Fibroblast of skin of left quadriceps (primary cell): ENCODE measurements at regions not wholly inside any gene's neighbourhood (a gene's known extent, or its start where the extent isn't known, plus 50 kb on each side); places are given as distances from the start of the nearest gene placed in this dataset.

Experiments used
- DNase-seq, 2 experiments: peaks; one replicate each; pipeline ENCODE4 v3.0.0-alpha.2; 2013; ENCODE audit warnings: low read depth in 2 of 2

- no peak for DNase-seq
These were observed 61.0 kb upstream of the CLEC14A start for GRCh38 chr14:38316922-38317321.

GRCh38 chr14:38311655-38312054 lies 55.8 kb upstream of the CLEC14A start:
- DNase-seq: no peak

- DNase-seq: no peak
These were observed 54.6 kb upstream of the CLEC14A start for GRCh38 chr14:38310420-38310995.

- DNase-seq: no peak
These were observed 53.8 kb upstream of the CLEC14A start for GRCh38 chr14:38309522-38310277.
